GM18499 (cell line): ENCODE measurements at regions not wholly inside any gene's neighbourhood (a gene's known extent, or its start where the extent isn't known, plus 50 kb on each side); places are given as distances from the start of the nearest gene placed in this dataset.

ENCODE experiments used
- ATAC-seq: cut with Tn5 transposase; IDR thresholded peaks from one replicate; pipeline ENCODE4 v1.9.1; 2021; ENCODE audit warnings: moderate number of reproducible peaks; ENCODE audit not compliant: insufficient read depth, unreplicated experiment

DNA sequence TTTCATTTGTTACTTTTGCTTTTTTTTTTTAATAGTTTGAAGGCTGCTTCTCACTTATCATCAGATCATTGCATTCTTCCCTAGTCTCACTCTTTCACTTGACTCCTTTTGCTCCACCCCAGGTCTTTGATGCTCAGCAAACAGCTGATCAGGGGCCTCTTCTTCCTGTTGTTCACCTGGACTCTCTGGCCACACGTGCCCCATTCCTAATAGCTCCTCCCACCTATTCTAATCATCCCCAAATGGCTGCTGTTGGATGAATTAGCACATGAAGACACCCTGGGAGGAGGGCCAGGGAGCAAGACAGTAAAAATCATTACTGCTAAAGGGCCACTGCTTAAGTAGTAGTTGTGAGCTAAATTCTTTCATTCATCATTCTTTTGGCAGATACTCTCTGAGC is 119.5 kb downstream of the MAB21L3 start:
- ATAC-seq: no peak

- ATAC-seq: no peak
Observed at GRCh38 chr1:116231752-116232151, 120.6 kb downstream of the MAB21L3 start.

DNA sequence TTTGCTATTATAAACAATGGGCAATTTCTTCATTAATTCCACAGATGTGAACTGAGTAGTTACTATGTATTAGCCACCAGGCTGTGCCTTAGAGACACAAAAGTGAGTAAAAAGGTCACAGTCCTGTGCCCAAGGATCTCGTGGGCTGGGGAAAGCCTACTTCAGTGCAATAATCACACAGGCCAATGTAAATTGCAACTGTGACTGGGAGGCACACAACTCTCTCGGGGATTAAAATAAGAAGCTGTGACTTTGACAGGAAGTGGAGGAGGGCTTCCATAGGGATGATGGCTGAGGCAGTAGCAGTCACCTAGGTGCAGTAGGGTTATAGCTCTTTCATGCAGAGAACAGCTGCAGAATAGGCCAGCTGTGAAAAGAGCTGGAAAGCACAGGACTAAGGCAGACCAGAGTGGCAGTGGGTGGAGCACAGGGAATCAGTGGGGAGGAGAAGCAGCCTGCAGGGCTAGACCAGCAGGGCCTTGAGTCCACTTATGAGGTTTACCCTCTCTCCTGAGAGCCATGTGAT is 121.9 kb downstream of the MAB21L3 start:
- ATAC-seq: no peak

DNA sequence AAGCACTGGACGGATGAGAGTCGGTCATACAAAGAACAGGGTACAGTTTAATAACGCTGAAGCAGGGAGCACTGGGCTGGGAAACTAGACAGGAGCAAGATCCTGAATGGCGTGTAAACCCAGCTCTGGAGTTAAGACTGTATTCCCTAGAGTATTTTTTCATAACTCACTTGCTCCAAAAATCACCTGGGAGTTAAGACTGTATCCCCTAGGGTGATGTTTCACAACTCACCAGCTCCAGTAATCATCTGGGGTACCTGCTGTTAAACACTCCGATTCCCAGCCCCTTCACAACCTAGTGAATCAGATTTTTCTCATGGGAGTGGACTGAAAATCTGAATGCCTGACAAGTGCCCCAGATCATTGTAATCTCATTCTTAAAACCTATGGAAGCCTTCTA is 123.2 kb downstream of the MAB21L3 start:
- no peak for ATAC-seq

DNA sequence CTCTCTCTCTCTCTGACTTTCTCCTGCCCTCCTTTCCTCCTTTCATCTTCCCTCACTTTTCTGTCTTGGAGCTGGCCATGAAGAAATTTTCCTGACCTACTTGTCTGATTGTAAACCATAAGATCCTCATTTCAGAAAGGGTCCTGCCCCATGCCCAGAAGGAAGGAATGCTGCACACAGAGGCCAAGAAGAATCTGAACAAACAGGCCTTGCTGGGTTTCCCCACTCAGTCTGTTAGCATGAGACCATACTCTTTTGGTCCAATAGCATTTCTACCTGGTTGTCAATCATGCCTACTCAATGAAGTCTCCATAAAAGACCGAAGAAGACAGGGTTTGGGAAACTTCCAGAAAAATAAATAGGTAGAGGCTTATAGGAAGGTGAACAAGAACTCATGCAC is 128.7 kb downstream of the MAB21L3 start:
- ATAC-seq: no peak

DNA sequence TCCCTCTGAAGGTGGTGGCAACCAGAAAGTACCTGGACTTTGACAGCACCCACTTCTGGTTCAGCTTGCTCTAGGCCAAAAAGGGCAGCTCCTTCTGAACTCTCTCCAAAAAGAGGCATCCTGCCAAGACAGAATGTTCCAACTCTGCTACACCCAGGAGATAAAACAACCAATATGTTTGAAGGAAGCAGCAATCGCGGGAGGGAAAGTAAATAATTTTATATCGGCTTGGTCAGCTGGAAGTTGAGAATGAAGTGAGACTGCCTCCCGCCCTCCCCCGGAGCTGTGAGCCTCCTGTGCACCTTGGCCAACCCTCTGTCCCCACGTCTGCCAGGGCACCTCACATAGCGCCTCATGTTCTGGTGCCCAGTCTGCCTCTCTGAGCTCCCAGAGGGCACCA is 130.3 kb upstream of the ATP1A1 start:
- no peak for ATAC-seq

GRCh38 chr1:116243333-116244054 is 129.6 kb upstream of the ATP1A1 start:
- no peak for ATAC-seq

GRCh38 chr1:116246174-116246573 is 126.9 kb upstream of the ATP1A1 start:
- ATAC-seq: no peak

- no peak for ATAC-seq
Observed at GRCh38 chr1:116252271-116252670, 120.8 kb upstream of the ATP1A1 start.

DNA sequence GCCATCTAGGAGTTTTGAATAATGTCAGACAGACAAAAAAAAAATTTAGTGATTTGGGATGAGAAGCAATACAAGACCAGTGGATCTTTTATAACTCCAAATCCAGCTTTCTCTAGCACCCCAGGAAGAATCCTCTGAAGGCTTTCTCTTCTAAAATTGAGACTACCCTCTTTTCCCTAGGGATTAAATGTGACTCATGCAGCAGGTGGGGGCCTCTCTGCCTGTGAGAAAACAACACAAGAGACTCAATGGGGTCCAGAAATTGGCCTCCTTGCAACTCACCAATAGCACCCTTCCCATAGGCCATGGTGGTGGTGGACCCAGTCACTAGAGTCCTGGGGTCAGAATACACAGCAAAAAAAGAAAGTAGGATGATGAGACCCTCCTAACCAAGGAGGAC is 120.3 kb upstream of the ATP1A1 start:
- no peak for ATAC-seq

GRCh38 chr1:116253566-116254382 is 119.3 kb upstream of the ATP1A1 start:
- no peak for ATAC-seq

DNA sequence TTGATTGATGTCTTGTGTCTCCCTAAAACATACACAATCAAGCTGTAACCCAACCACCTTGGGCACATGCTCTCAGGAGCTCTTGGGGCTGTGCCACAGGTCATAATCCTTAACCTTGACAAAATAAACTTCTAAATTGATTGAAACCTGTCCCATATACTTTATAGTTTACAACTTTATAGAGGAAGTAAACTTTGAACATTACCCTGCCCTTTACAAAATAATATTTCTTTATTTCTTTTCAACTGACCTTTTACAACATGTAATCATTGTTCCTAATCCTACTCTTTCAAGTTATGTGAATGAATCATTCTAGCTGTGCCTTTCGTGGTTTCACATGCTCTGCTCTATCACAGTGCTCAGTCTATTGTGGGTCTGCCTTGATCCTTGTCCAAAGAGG is 118.3 kb upstream of the ATP1A1 start:
- ATAC-seq: no peak

- no peak for ATAC-seq
Observed at GRCh38 chr1:116255486-116256285, 117.4 kb upstream of the ATP1A1 start.

DNA sequence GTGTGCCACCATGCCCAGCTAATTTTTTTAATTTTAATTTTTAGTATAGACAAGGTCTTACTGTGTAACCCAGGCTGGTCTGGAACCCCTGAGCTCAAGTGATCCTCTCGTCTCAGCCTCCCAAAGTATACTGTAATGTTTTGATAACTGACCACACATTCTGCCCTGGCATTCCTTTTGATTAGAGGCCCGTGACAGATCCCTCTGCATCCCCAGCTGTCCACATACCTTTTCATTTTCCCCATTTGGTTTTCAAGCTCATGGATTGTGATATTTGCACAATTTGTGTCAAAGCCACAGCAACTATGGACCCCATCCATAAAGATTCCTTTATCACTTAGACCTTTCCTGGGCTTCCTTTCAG is 116.8 kb upstream of the ATP1A1 start:
- no peak for ATAC-seq

DNA sequence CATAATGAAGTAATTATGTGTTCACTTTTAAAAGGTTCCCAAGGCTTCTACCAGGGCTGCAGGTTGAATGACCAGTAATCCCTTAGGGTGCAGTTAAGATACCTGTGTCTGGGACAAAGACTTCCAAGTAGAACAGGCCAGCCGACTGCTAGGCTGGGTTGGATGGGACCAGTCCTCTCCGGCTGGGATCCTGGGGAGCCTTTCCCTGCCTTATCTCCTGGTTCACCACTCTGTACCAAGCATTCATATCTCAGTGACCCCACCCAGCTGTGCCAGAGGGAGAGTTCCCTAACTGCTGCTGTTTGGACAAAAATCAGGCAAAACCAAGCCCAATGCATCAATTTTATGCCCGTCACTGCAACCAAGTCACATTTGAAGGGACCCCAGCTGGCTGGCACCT is 116.2 kb upstream of the ATP1A1 start:
- ATAC-seq: no peak

DNA sequence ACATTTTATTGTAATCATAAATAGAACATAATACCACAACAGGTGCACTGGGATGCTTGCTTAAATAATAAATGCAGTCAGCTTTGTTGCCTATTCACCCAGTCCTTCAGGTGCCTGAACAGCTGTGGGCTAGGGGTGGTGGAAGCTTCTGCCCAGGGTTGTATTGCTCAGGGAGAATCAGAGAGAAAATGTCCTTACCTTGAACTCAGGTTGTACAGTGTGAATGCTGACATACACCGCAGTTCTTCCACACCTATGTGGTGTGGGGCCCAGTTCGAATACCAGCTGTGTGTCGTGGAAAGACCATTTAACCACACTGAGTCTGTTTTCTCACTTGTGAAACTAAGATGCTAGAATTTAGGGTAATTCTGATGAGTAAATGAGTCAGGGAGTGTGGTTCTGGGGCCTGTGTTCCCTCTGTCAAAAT is 115.7 kb upstream of the ATP1A1 start:
- ATAC-seq: no peak

DNA sequence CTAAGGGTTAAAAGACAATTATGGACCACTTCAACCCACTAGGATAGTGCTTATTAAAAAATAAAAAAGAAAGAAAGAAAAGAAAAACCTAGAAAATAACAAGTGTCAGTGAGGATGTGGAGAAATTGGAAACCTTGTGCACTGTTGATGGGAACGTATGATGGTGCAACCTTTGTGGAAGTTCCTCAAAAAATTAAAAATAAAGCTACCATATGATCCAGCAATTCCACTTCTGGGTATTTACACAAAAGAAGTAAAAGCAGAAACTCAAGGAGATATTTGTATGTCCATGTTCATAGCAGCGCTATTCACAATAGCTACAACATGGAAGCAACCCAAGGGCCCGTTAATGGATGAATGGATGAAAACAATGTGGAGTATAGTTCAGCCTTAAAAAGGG is 115.2 kb upstream of the ATP1A1 start:
- ATAC-seq: no peak

- no peak for ATAC-seq
Observed at GRCh38 chr1:116258668-116259419, 114.2 kb upstream of the ATP1A1 start.

DNA sequence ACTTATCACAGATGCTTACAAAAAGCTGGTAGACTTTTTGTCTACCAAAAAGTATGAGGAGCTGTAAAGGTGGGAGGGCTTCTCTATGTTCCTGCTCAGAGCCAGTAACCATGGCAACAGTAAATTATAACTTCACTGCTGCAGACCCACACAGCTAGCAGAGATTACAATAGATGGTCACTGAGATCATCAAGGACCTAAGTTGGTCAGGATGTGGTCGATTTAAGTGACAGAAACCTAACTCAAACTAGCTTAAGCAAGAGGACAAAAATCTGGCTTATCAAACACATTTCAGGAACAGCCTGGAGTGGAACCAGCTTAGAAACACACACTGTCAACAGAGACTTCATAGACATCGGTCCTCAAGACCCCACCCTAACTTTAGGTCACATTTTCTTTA is 113.4 kb upstream of the ATP1A1 start:
- ATAC-seq: no peak

- ATAC-seq: no peak
Observed at GRCh38 chr1:116260115-116260514, 112.9 kb upstream of the ATP1A1 start.
